Left lung (tissue), 4 donors: ENCODE measurements at regions not wholly inside any gene's neighbourhood (a gene's known extent, or its start where the extent isn't known, plus 50 kb on each side); places are given as distances from the start of the nearest gene placed in this dataset.

Experiments
- ATAC-seq: fragments of 200-7000 bp; cut with Tn5 transposase; one replicate; pipeline ENCODE4 v1.9.1; 2020; ENCODE audit warnings: moderate library complexity
- DNase-seq, 4 donors: peaks; one replicate each; pipeline ENCODE4 v3.0.0-alpha.2; 2013 to 2020
- H3K27ac ChIP-seq, 2 donors: fragments of 200-600 bp; sonication (generic) in 1 of 2; one replicate each; pipeline versions ENCODE4 v1.5.0 to v1.8.0; 2020 to 2021
- H3K27me3 ChIP-seq, 2 donors: fragments of 200-600 bp; sonication (generic) in 1 of 2; one replicate each; pipeline versions ENCODE4 v1.5.0 to v1.8.0; 2020 to 2021
- H3K36me3 ChIP-seq, 2 donors: fragments of 200-600 bp; sonication (generic) in 1 of 2; one replicate each; pipeline versions ENCODE4 v1.5.0 to v1.8.0; 2020 to 2021
- H3K4me1 ChIP-seq, 2 donors: fragments of 200-600 bp; one replicate each; pipeline ENCODE4 v1.8.0; 2021
- H3K4me3 ChIP-seq, 2 donors: fragments of 200-600 bp; sonication (generic) in 1 of 2; one replicate each; pipeline versions ENCODE4 v1.5.0 to v1.8.0; 2020 to 2021; ENCODE audit warnings: mild to moderate bottlenecking in 1 of 2
- H3K9me3 ChIP-seq, 2 donors: fragments of 200-600 bp; sonication (generic) in 1 of 2; one replicate each; pipeline versions ENCODE4 v1.5.0 to v1.8.0; 2020 to 2021
- intact Hi-C, 2 donors: fragments of 100-400 bp; cut with DNase I; formaldehyde crosslinking; loops; one replicate each; pipeline versions ENCODE4 v1.11.2 to v1.14.2; 2022
- TF ChIP-seq, protein P1 (sequence below), 2 donors: fragments of 200-600 bp; sonication (generic) in 1 of 2; IDR thresholded peaks; one replicate each; pipeline versions ENCODE4 v1.5.0 to v1.8.0; 2021; ENCODE audit warnings: antibody characterized with exemption in 2 of 2
- donor health status: DM: no; HTN: yes; CAD: no.
- donor health status: DM: no; HTN: no; CAD: no.

DNA sequence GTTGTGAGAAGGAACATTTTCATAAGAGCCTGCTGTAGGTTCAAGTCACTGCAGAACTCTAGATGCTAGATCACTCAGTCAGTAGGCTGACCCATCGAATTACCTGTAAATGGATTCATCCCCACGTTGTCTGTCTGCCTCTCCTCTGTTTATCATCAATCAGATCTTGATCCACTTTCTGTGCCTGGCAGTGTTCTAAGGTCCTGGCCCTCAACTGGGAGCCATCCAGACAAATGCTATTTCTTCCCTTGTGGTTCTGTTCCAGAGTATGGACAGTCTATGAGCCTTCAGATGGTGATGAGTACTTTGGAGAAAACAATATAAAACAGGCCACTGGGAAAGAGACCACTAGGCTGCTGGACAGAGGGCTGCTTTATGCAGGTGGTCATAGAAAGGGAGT, 699.4 kb upstream of the TMEM132C start:
- Histone ChIP-seq H3K4me3 (no peak overlapping the region), H3K4me1 (no peaks in the 10 kb centered on the region), H3K36me3 (no peaks in the 10 kb centered on the region), H3K27ac (no peak overlapping the region), H3K9me3 (peaks cover 0 to 5% of the 10 kb centered on the region in 2 donors), H3K27me3 (no peaks in the 10 kb centered on the region)
- DNase-seq = no peak
- ATAC-seq = no peak
- TF ChIP-seq, protein P1, sequence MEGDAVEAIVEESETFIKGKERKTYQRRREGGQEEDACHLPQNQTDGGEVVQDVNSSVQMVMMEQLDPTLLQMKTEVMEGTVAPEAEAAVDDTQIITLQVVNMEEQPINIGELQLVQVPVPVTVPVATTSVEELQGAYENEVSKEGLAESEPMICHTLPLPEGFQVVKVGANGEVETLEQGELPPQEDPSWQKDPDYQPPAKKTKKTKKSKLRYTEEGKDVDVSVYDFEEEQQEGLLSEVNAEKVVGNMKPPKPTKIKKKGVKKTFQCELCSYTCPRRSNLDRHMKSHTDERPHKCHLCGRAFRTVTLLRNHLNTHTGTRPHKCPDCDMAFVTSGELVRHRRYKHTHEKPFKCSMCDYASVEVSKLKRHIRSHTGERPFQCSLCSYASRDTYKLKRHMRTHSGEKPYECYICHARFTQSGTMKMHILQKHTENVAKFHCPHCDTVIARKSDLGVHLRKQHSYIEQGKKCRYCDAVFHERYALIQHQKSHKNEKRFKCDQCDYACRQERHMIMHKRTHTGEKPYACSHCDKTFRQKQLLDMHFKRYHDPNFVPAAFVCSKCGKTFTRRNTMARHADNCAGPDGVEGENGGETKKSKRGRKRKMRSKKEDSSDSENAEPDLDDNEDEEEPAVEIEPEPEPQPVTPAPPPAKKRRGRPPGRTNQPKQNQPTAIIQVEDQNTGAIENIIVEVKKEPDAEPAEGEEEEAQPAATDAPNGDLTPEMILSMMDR (IDR thresholded peaks at IDR 0.05) = no peak
- intact Hi-C loops = no loop called here

DNA sequence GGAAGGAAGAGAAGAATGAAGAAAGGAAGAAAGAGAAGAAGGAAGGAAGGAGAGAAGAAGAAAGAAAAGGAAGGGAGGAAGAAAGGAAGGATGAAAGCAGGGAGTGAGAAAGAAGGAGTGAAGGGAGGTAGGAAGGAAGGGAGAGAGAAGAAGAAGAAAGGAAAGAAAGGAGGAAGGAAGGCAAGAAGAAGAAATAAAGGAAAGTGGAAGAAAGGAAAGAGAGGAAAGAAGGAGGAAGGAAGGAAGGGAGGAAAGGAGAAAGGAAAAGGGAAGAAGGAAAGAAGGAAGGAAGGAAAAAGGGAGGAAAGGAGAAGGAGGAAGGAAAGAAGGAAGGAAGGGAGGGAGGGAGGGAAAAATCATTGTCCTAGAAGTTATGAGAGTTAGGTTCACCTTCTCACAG, 696.6 kb upstream of the TMEM132C start:
- ATAC-seq (no peak), DNase-seq (no peak)
- intact Hi-C loops = no loop called here
- H3K27me3 ChIP-seq = no peaks in the 10 kb centered on the region
- H3K36me3 ChIP-seq = no peaks in the 10 kb centered on the region
- H3K27ac ChIP-seq = no peak overlapping the region
- no peak overlapping the region for H3K4me3 ChIP-seq
- peaks cover 0 to 2% of the 10 kb centered on the region in 2 donors for H3K9me3 ChIP-seq
- no peaks in the 10 kb centered on the region for H3K4me1 ChIP-seq
- TF ChIP-seq, protein P1 (IDR thresholded peaks at IDR 0.05) = no peak

DNA sequence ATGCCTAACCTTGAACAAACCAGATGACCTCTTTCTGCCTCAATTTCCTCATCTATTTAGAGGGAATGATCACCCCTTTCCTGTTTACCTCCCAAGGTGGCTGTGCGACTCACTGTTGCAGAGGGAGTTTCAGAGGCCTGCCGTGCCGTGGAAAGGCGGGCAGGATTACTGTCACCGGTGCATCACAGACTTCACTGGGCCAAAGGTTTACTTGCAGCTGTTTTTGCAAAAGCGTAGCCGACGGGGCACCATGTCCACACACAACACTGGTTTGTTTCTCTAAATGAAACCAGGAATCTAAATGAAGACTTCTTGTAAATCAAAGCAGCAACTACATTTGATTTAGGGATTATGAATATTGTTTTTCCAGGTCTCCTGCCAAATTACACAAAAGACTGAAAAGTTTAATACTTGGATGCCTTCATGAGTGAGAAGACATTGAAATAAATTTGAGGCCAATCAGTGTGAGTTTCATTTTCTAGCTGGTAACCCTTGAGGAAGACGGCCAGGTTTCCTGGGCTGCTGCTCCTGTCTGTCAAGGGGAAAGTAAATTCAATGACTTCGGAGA, 696.1 kb upstream of the TMEM132C start:
- Histone ChIP-seq H3K9me3 (peaks cover 0 to 2% of the 10 kb centered on the region in 2 donors), H3K36me3 (no peaks in the 10 kb centered on the region), H3K27me3 (no peaks in the 10 kb centered on the region), H3K4me3 (no peak overlapping the region), H3K4me1 (no peaks in the 10 kb centered on the region), H3K27ac (no peak overlapping the region)
- no peak for DNase-seq
- intact Hi-C loops = no loop called here
- TF ChIP-seq, protein P1 (IDR thresholded peaks at IDR 0.05) = no peak
- ATAC-seq = no peak

DNA sequence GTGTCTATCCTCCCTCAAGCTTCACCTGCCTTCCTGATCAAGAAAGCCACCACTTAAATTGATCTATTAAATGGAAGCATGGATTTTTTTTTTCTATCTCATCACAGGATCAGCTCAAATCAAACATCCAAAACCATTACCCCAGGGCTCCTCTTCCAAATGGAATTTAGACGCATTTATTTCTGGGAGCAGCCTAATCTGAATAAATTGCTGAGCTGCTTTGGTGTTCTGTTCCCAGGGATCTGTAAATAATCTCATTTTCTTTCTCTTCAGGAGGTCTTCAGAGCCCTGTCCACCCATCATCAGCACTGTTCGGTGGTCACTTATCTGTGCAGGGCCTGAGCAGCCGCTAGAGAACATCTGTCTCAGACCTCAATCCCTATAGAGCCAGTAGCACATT, 695.4 kb upstream of the TMEM132C start:
- Histone ChIP-seq H3K27me3 (no peaks in the 10 kb centered on the region), H3K36me3 (no peaks in the 10 kb centered on the region), H3K4me3 (no peak overlapping the region), H3K9me3 (peaks cover 0 to 2% of the 10 kb centered on the region in 2 donors), H3K27ac (no peak overlapping the region), H3K4me1 (no peaks in the 10 kb centered on the region)
- ATAC-seq = no peak
- no peak for DNase-seq
- intact Hi-C loops = no loop called here
- TF ChIP-seq, protein P1 (IDR thresholded peaks at IDR 0.05) = no peak

DNA sequence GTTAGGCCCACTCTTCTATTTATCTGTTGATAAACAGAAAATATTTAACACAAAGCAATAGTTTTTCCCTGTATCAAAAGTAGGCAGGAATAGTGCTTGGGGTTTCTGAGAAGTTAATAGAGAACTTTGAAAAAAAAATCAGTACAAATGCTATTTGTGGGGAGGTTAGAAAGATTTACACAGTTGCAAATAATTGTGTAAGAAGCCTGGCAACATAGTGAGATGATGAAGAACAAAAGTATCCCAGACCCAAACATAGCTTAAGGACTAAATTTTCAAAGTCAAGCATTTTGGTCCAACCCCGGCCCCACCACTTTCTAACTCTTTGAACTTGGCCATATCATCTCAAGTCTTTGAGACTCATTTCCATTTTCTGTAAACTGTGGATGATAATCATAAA, 687.5 kb upstream of the TMEM132C start:
- H3K27ac ChIP-seq = no peak overlapping the region
- H3K36me3 ChIP-seq = no peaks in the 10 kb centered on the region
- no peaks in the 10 kb centered on the region for H3K27me3 ChIP-seq
- no peaks in the 10 kb centered on the region for H3K4me1 ChIP-seq
- H3K4me3 ChIP-seq = no peak overlapping the region
- no peak for ATAC-seq
- no peak for DNase-seq
- H3K9me3 ChIP-seq = no peaks in the 10 kb centered on the region
- TF ChIP-seq, protein P1 (IDR thresholded peaks at IDR 0.05) = no peak
- intact Hi-C loops = no loop called here
